OCI-LY3 (cell line): ENCODE measurements at regions not wholly inside any gene's neighbourhood (a gene's known extent, or its start where the extent isn't known, plus 50 kb on each side); places are given as distances from the start of the nearest gene placed in this dataset.

Experiments
- H2AFZ ChIP-seq: fragments of 200-600, 300-600 bp; shearing (Covaris generic); 2 replicates; pipeline ENCODE4 v1.6.0; 2014; ENCODE audit warnings: antibody characterized with exemption, low read depth, low read length
- H3K27ac ChIP-seq: fragments of 200-600, 300-600 bp; sonication (generic); 2 replicates; pipeline ENCODE4 v1.5.1; 2014; ENCODE audit warnings: mild to moderate bottlenecking, low read length, moderate library complexity, mixed read lengths
- H3K27me3 ChIP-seq: fragments of 200-600, 300-600 bp; sonication (generic); 2 replicates; pipeline ENCODE4 v1.6.1; 2014; ENCODE audit warnings: low read depth, low read length, mixed read lengths
- H3K36me3 ChIP-seq: fragments of 200-600, 300-600 bp; sonication (generic); replicated peaks from 2 replicates; pipeline ENCODE3; 2014; ENCODE audit warnings: low read depth, low read length, mixed read lengths
- H3K4me1 ChIP-seq: fragments of 300-600, 200-600 bp; sonication (generic); 2 replicates; pipeline ENCODE4 v1.6.1; 2014; ENCODE audit warnings: low read length, mixed read lengths
- H3K4me2 ChIP-seq: fragments of 200-600, 300-600 bp; sonication (generic); 2 replicates; pipeline ENCODE4 v1.6.1; 2014; ENCODE audit warnings: low read length, mixed read lengths
- H3K4me3 ChIP-seq: fragments of 300-600, 200-600 bp; sonication (generic); 2 replicates; pipeline ENCODE4 v1.5.1; 2014; ENCODE audit warnings: antibody characterized with exemption, mild to moderate bottlenecking, low read length, moderate library complexity
- H3K79me2 ChIP-seq: fragments of 300-600, 200-600 bp; shearing (Covaris generic); 2 replicates; pipeline ENCODE4 v1.6.1; 2014; ENCODE audit warnings: mild to moderate bottlenecking, low read length, mixed read lengths
- H3K9ac ChIP-seq: fragments of 300-600, 200-600 bp; shearing (Covaris generic); 2 replicates; pipeline ENCODE4 v1.6.0; 2014; ENCODE audit warnings: mild to moderate bottlenecking, low read length, moderate library complexity
- H3K9me3 ChIP-seq: fragments of 200-600, 300-600 bp; shearing (Covaris generic); 2 replicates; pipeline ENCODE4 v1.6.1; 2014; ENCODE audit warnings: low read length, mixed read lengths; ENCODE audit not compliant: insufficient read depth
- H4K20me1 ChIP-seq: fragments of 200-600, 300-600 bp; sonication (generic); 2 replicates; pipeline ENCODE4 v1.6.1; 2016; ENCODE audit warnings: low read length, mixed read lengths; ENCODE audit not compliant: insufficient read depth
- EZH2phosphoT487 ChIP-seq: fragments of 200-600 bp; shearing (Covaris generic); IDR thresholded peaks from 2 replicates; pipeline ENCODE4 v1.6.1; 2018; ENCODE audit warnings: antibody characterized with exemption, mixed run types, low read depth
- TF ChIP-seq, protein P1 (sequence below): fragments of 200-600, 300-600 bp; sonication (generic); IDR thresholded peaks from 2 replicates; pipeline ENCODE4 v1.5.1; 2014; ENCODE audit warnings: antibody characterized with exemption, low read length, low read depth

DNA sequence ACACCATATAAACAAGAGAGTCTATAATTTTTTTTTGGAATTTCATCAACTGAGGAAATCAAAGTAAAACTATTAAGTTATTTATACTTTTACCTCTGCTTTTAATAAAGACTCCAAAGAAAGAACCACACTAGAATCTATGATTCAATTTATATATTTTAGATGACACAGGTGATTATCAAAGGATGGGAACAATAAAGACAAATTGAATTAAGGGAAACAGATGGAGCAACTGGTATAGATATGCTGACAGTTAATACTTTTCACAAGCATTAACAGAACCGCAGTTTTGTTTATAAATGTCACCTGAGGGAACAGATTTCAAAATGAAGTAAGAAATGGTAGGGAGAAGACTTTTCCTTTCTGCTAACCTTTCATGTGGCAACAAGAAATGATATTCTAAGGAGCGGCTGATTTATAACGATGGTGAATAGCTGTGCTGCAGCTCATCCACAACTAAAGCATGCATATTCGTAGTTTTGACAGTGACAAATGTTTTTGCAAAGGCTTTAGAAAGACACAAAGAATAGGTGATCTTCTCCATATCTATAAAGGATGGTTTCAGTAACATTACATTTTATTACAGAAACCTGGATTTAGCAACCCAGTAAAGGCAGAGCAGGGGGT lies 1502.9 kb upstream of the RAG2 start:
- no peaks in the 10 kb centered on the region for H4K20me1 ChIP-seq
- no peak overlapping the region for H3K27ac ChIP-seq
- H3K36me3 ChIP-seq: no peaks in the 10 kb centered on the region
- no peak overlapping the region for H3K4me3 ChIP-seq
- H3K27me3 ChIP-seq: no peaks in the 10 kb centered on the region
- H3K79me2 ChIP-seq: no peaks in the 10 kb centered on the region
- H2AFZ ChIP-seq: no peak overlapping the region
- H3K4me1 ChIP-seq: no peaks in the 10 kb centered on the region
- H3K4me2 ChIP-seq: no peak overlapping the region
- H3K9ac ChIP-seq: no peak overlapping the region
- TF ChIP-seq, protein P1, sequence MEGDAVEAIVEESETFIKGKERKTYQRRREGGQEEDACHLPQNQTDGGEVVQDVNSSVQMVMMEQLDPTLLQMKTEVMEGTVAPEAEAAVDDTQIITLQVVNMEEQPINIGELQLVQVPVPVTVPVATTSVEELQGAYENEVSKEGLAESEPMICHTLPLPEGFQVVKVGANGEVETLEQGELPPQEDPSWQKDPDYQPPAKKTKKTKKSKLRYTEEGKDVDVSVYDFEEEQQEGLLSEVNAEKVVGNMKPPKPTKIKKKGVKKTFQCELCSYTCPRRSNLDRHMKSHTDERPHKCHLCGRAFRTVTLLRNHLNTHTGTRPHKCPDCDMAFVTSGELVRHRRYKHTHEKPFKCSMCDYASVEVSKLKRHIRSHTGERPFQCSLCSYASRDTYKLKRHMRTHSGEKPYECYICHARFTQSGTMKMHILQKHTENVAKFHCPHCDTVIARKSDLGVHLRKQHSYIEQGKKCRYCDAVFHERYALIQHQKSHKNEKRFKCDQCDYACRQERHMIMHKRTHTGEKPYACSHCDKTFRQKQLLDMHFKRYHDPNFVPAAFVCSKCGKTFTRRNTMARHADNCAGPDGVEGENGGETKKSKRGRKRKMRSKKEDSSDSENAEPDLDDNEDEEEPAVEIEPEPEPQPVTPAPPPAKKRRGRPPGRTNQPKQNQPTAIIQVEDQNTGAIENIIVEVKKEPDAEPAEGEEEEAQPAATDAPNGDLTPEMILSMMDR: no peak
- TF ChIP-seq EZH2phosphoT487: no peak
- H3K9me3 ChIP-seq: no peaks in the 10 kb centered on the region

DNA sequence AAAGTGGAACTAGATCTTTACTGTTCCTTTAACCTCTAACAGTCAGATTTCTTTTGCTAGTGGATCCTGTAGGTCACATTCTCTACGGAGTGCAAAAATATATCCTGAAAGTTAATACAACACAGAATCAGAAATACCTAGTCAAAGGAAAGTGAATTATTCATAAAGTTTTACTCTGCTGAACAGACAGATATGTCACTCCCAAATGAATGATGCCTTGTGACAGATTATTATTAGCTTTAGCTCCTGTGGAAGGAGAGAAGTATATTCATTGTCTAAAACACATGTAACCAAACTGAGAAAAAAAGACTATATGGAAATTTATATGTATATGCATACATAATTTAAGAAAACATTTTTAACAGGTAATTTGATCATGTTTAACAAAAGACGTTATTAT lies 1497.2 kb upstream of the RAG2 start:
- Histone ChIP-seq H3K4me2 (no peak overlapping the region), H3K27me3 (no peaks in the 10 kb centered on the region), H3K9ac (no peak overlapping the region), H3K36me3 (no peaks in the 10 kb centered on the region), H3K27ac (no peak overlapping the region), H3K9me3 (no peaks in the 10 kb centered on the region), H3K4me1 (no peaks in the 10 kb centered on the region), H3K4me3 (no peak overlapping the region), H2AFZ (no peak overlapping the region), H3K79me2 (no peaks in the 10 kb centered on the region), H4K20me1 (no peaks in the 10 kb centered on the region)
- TF ChIP-seq EZH2phosphoT487: no peak
- TF ChIP-seq, protein P1: no peak

DNA sequence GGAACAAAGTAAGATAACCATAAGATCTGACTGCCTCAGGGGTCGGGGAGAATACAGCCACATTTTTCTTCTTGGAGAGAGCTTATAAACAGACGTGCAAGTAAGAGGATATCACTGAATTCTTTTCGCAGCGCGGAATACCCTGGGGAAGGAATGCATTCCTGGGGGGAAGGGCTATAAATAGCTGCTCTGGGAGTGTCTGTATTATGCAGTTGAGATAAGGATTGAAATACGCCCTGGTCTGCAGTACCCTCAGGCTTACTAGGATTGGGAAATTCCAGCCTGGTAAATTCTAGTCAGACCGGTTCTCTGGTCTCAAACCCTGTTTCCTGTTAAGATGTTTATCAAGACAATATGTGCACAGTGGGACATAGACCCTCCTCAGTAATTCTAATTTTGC lies 1491.7 kb upstream of the RAG2 start:
- Histone ChIP-seq H3K27me3 (no peaks in the 10 kb centered on the region), H3K9ac (no peak overlapping the region), H4K20me1 (no peaks in the 10 kb centered on the region), H3K4me1 (no peaks in the 10 kb centered on the region), H3K4me3 (no peak overlapping the region), H2AFZ (no peak overlapping the region), H3K36me3 (no peaks in the 10 kb centered on the region), H3K9me3 (no peaks in the 10 kb centered on the region), H3K79me2 (no peaks in the 10 kb centered on the region), H3K27ac (no peak overlapping the region), H3K4me2 (no peak overlapping the region)
- no peak for TF ChIP-seq EZH2phosphoT487
- TF ChIP-seq, protein P1: no peak

DNA sequence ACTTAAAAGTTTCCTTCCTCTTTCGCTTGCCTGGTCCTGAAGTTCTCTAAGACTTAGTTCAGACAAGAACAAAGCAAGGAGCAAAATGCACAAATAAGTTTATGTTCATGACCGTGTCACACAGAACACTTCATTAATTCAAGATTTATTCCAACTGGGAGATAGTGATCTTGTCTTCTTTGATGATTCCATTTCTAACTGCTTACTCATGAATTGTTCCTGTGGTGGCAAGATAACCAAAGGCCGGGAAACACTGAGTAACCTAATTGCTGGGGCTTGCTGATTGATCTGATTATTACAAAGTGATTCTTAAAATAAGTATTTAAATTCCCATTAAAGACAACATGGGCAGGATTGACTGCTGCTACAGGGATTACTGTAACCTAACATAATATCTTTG lies 1462.9 kb upstream of the RAG2 start:
- H3K9me3 ChIP-seq: no peaks in the 10 kb centered on the region
- no peak overlapping the region for H3K9ac ChIP-seq
- TF ChIP-seq, protein P1: no peak
- no peak for TF ChIP-seq EZH2phosphoT487
- H3K4me2 ChIP-seq: no peak overlapping the region
- H3K4me3 ChIP-seq: no peak overlapping the region
- no peaks in the 10 kb centered on the region for H3K27me3 ChIP-seq
- H3K79me2 ChIP-seq: no peaks in the 10 kb centered on the region
- no peak overlapping the region for H2AFZ ChIP-seq
- H3K27ac ChIP-seq: no peak overlapping the region
- H4K20me1 ChIP-seq: no peaks in the 10 kb centered on the region
- H3K36me3 ChIP-seq: no peaks in the 10 kb centered on the region
- no peaks in the 10 kb centered on the region for H3K4me1 ChIP-seq
